NCI-H2227 (cell line): ENCODE measurements at regions not wholly inside any gene's neighbourhood (a gene's known extent, or its start where the extent isn't known, plus 50 kb on each side); places are given as distances from the start of the nearest gene placed in this dataset.

Experiments
- DNase-seq: peaks from one replicate; lab custom pipeline; 2025; ENCODE audit not compliant: unreplicated experiment; lab: John Stamatoyannopoulos, UW

GRCh38 chr3:81931265-81932251, 170.1 kb upstream of the GBE1 start:
- DNase-seq: no peak

GRCh38 chr3:81929697-81930096, 168.3 kb upstream of the GBE1 start:
- no peak for DNase-seq

- no peak for DNase-seq
These were observed 166.4 kb upstream of the GBE1 start for GRCh38 chr3:81927811-81928210.

GRCh38 chr3:81925385-81925784, 163.9 kb upstream of the GBE1 start:
- DNase-seq: no peak

- DNase-seq: no peak
These were observed 161.6 kb upstream of the GBE1 start for GRCh38 chr3:81923038-81923437.

- no peak for DNase-seq
These were observed 161.0 kb upstream of the GBE1 start for GRCh38 chr3:81922404-81922803.

GRCh38 chr3:81920816-81921215, 159.4 kb upstream of the GBE1 start:
- no peak for DNase-seq

- no peak for DNase-seq
These were observed 155.4 kb upstream of the GBE1 start for GRCh38 chr3:81916890-81917289.

- DNase-seq: peak; percentile 25
These were observed 152.6 kb upstream of the GBE1 start for GRCh38 chr3:81913886-81914663.

GRCh38 chr3:81911221-81911620, 149.8 kb upstream of the GBE1 start:
- no peak for DNase-seq

GRCh38 chr3:81910244-81910852, 148.9 kb upstream of the GBE1 start:
- DNase-seq: peak; percentile 41

GRCh38 chr3:81909796-81910195, 148.4 kb upstream of the GBE1 start:
- DNase-seq: no peak

GRCh38 chr3:81908561-81908960, 147.1 kb upstream of the GBE1 start:
- no peak for DNase-seq

GRCh38 chr3:81898336-81898735, 136.9 kb upstream of the GBE1 start:
- no peak for DNase-seq

GRCh38 chr3:81894598-81894997, 133.2 kb upstream of the GBE1 start:
- DNase-seq: no peak

- peak; percentile 36 for DNase-seq
These were observed 129.8 kb upstream of the GBE1 start for GRCh38 chr3:81891055-81891895.

GRCh38 chr3:81888914-81889557, 127.6 kb upstream of the GBE1 start:
- no peak for DNase-seq

GRCh38 chr3:81887448-81887847, 126.0 kb upstream of the GBE1 start:
- DNase-seq: no peak

GRCh38 chr3:81886081-81886480, 124.6 kb upstream of the GBE1 start:
- no peak for DNase-seq

GRCh38 chr3:81884791-81885190, 123.3 kb upstream of the GBE1 start:
- DNase-seq: no peak
